Activated T-cell treated with anti-CD3 and anti-CD28 coated beads for 24 hours (primary cell): ENCODE measurements at regions not wholly inside any gene's neighbourhood (a gene's known extent, or its start where the extent isn't known, plus 50 kb on each side); places are given as distances from the start of the nearest gene placed in this dataset.
"Not testable (repeated sequence)": the region's sequence is repeated elsewhere in the genome, so short reads cannot be mapped to it uniquely, and the experiment has no call there.

ENCODE experiments used
- DNase-seq: peaks from one replicate; pipeline ENCODE4 v3.0.0-alpha.2; 2020; ENCODE audit warnings: low read depth

- DNase-seq = not testable (repeated sequence)
These were observed 249.9 kb upstream of the ZNF722 start for GRCh38 chr7:63748571-63749302.

DNA sequence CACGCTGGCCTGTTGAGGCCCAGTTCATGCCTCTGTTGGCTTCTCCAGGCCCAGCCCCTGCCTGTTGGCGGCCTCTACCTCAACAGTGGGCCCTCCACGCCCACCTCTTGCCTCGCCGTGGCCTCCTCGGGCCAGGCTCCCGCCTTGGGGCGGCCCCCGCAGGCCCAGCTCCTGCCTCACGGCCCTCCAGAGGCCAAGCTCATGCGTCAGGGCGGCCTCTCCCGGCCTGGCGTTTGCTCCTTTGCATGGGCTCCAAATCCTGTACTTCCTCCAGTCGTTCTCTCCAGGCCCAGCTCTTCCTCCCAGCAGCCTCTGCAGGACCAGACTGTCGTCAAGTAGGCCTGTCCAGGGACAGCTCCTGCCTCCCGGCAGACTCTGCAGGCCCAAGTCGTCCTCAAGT is 246.2 kb upstream of the ZNF722 start:
- not testable (repeated sequence) for DNase-seq

DNA sequence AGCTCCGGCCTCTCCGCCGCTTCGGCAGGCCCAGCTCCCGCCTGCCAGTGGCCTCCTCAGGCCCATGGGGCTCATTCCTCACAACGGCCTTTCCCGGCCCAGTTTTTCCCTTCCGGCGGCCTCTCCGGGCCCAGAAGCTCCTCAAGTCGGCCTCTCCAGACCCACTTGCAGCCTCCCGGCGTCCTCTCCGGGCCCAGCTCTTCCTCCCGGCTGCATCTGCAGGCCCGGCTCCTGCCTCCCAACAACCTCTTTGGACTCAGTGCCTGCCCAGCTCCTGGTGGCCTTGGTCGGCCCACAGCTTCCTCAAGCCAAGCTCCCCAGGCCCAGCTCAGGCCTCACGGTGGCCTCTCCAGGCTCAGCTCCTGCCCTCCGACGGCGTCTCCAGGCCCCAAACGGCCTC is 245.5 kb upstream of the ZNF722 start:
- DNase-seq = not testable (repeated sequence)

- not testable (repeated sequence) for DNase-seq
These were observed 238.4 kb upstream of the ZNF722 start for GRCh38 chr7:63760202-63760601.

DNA sequence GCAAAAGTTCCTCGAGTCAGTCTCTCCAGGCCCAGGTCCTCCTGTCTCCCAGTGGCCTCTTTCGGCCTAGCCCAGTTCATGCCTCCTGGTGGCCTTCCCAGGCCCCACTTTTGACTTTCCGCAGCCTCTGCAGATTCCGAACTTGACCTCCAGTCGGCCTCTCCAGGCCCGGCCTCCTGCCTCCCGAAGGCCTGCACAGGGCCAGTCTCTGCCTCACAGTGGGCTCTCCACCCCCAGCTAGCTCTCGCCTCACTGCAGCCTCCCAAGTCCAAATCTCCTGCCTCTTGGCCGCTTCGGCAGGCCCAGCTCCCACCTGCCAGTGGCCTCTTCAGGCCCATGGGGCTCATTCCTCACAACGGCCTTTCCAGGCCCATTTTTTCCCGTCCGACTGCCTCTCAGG is 233.1 kb upstream of the ZNF722 start:
- not testable (repeated sequence) for DNase-seq

- not testable (repeated sequence) for DNase-seq
These were observed 232.5 kb upstream of the ZNF722 start for GRCh38 chr7:63766197-63766596.

DNA sequence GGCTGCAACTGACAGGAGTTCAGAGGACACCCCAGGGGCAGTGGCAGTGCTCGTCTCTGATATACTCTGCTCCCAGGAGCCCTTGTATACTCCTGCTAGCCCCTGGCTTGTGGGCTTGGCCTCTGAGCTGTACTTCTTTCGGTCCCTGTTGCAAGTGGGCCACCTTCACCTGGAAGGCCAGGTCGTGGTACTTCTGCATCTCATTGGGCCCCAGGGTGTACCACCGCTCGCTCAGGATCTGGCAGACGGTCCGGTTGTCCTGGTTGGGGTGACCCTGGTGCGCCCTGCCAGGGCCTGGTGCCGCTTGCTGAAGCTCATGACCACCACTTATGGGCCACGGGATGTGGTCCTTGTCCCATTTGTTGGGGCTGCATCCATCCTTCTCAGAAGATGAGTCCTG is 228.5 kb upstream of the ZNF722 start:
- not testable (repeated sequence) for DNase-seq

DNA sequence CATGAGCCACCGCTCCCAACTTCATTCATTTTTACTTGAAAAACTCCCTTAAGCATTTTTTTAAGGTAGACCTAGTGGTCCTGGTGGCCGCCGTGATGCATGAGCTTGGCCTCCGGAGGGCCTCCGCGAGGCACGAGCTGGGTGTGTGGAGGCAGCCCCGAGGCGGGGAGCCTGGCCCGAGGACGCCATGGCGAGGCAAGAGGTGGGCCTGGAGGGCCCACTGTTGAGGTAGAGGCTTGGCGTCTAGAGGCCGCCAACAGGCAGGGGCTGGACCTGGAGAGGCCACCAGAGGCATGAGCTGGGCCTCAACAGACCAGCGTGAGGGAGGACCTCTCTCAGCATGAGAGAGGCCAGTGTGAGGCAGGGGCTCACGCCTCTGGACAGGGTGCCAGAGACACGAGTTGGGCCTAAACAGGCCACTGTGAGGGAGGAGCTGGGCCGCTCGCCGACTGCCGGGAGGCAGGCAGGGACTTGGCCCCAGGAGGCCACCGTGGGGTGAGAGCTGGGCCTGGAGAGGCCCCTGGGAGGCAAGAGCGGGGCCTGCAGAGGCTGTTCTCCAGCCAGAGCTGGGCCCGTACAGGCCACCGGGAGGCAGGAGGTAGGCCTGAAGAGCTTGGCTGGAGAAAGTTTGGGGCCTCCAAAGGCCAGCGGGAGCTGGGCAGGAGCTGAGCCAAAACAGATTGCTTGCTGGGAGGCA is 227.1 kb upstream of the ZNF722 start:
- DNase-seq = not testable (repeated sequence)

DNA sequence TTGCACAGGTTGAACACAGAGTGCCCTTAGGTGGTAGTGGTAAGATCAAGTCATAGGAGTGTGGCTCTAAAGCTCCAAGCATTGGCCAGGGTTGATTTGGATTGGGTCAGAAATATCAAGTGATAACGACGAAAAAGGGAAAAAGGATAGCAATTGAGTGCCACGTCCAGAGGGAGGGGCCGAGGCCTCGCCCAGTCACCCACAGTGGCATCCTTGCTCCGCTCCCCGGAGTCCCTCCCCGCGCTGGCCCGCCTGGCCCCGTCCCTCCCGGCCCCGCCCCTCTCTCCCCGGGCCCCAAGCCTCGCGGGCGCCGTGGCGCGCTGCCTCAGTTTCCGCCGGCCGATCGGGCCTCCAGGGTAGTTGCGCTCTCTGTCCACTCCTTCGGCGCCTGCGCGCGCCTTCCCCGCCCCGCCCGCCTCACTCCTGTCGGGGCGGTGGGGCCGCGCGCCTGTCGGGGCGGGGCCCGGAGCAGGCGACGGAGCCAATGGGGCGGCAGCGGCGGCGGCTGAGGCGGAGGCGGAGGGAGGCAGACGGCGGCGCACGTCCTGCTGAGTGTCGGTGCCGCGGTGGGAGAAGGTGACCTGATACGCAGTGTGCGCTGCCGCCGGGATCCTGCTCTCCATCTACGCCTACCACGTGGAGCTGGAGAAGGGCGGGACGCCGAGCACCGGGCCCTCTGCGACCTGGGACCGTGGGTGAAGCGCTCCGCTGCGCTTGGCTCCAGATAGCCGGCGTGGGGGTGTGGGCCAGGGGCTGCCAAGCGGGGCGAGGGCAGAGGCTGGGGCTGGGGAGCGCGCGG is 209.1 kb upstream of the ZNF722 start:
- DNase-seq = peak; percentile 1

DNA sequence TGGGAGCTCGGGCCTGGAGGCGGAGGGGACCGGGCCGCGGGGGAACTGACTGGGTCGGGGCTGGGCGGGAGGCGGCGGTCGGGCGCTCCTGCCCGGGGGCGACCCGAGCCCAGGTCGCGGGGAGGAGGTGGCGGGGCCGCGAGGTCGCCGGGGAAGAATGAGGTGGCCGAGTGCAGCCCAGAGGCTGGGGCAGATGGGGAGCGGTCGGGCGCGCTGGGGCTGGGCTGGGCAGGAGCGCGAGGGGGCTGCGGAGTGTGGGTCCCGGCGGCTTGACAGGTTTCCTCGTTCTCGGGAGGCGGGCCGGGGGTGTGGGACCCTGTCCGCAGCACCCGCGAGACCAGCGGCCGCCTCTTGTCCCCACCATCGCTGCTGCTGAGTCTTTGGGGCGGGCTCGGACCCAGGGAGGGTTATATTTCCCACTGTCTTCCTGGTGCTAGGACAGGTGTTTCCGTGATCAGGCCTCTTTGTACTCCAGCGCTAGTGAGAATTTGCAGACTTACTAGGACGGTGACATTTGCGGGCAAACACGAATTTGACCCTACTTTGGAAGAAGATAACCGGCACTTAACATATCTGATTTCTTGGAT is 208.4 kb upstream of the ZNF722 start:
- DNase-seq = not testable (repeated sequence)
